Psoas muscle (tissue), 7 donors: ENCODE measurements at regions not wholly inside any gene's neighbourhood (a gene's known extent, or its start where the extent isn't known, plus 50 kb on each side); places are given as distances from the start of the nearest gene placed in this dataset.

Experiments used
- ATAC-seq, 4 donors: fragments of 200-7000 bp; cut with Tn5 transposase; one replicate each; pipeline ENCODE4 v1.9.1; 2020; ENCODE audit warnings: moderate library complexity in 3 of 4, mild to moderate bottlenecking in 2 of 4
- DNase-seq, 2 donors: peaks; one replicate each; pipeline ENCODE4 v3.0.0-alpha.2; 2020
- H3K27ac ChIP-seq: fragments of 200-600 bp; one replicate; pipeline ENCODE4 v1.8.0; 2022
- H3K27me3 ChIP-seq, 3 donors: fragments of 200-600 bp in 1 of 3; one replicate each; pipeline versions ENCODE4 v1.6.1 to v1.8.0; 2013 to 2022; ENCODE audit warnings: low read length in 2 of 3, mild to moderate bottlenecking in 2 of 3, moderate library complexity in 1 of 3; ENCODE audit not compliant: insufficient read depth in 3 of 3
- H3K36me3 ChIP-seq, 2 donors: fragments of 200-600 bp in 1 of 2; one replicate each; pipeline versions ENCODE4 v1.6.1 to v1.8.0; 2013 to 2022; ENCODE audit warnings: low read depth in 1 of 2, mild to moderate bottlenecking in 1 of 2, moderate library complexity in 1 of 2; ENCODE audit not compliant: insufficient read depth in 1 of 2
- H3K4me1 ChIP-seq: fragments of 200-600 bp; one replicate; pipeline ENCODE4 v1.8.0; 2022
- H3K4me3 ChIP-seq: fragments of 200-600 bp; one replicate; pipeline ENCODE4 v1.8.0; 2022; ENCODE audit warnings: mild to moderate bottlenecking
- H3K9me3 ChIP-seq: fragments of 200-600 bp; one replicate; pipeline ENCODE4 v1.8.0; 2022
- CTCF ChIP-seq: fragments of 200-600 bp; IDR thresholded peaks from one replicate; pipeline ENCODE4 v1.8.0; 2022; ENCODE audit warnings: antibody characterized with exemption
- WGBS, 3 donors: extraction: QIAGEN DNeasy Blood & Tissue Kit; methylation state at CpG; one replicate each; pipeline versions ENCODE4 v1.1.6 to v1.1.7; 2013; 5-methylcytosine and 5-hydroxymethylcytosine counted together
- intact Hi-C, 2 donors: fragments of 100-400 bp; cut with DNase I; formaldehyde crosslinking; loops; one replicate each; pipeline versions ENCODE4 v1.11.0 to v1.14.2; 2022
- donor health status: healthy with polysubstance abuse.
- donor health status: DM: no; HTN: no; CAD: no; lungs with moderate emphysema.
- donor health status: Bipolar disorder and iron deficiency.
- donor health status: healthy.
- donor health status: DM: yes; HTN: yes; CAD: no.
- donor health status: DM: no; HTN: no; CAD: no.
- donor health status: DM: yes; HTN: yes; CAD: no.

DNA sequence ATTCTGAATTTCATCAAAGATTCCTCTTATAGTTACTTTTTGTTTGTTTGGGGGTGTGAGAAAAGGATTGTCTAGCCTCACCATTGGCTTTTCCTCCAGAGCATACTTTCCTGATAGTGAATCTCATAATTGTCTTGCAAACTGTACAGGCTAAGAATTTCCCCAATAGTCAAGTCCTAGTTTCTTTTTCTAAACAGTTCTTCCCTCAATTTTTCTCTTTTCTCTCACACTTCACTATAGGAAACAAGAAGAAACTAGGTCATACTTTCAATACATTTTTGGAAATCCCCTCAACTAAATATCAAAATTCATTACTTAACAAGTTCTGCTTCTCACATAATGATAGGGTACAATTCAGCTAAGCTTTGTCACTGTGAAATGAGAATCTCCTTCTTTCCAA is 241.9 kb downstream of the IL20RB start:
- H3K27me3 ChIP-seq = no peaks in the 10 kb centered on the region
- H3K4me3 ChIP-seq = no peak overlapping the region
- no peaks in the 10 kb centered on the region for H3K36me3 ChIP-seq
- no peak overlapping the region for H3K27ac ChIP-seq
- H3K4me1 ChIP-seq = no peaks in the 10 kb centered on the region
- no peaks in the 10 kb centered on the region for H3K9me3 ChIP-seq
- ATAC-seq (no peak), DNase-seq (no peak)
- intact Hi-C loops = no loop called here
- no peak for TF ChIP-seq CTCF

- H3K4me3 ChIP-seq = no peak overlapping the region
- no peaks in the 10 kb centered on the region for H3K4me1 ChIP-seq
- H3K27ac ChIP-seq = no peak overlapping the region
- intact Hi-C loops = no loop called here
- H3K9me3 ChIP-seq = no peaks in the 10 kb centered on the region
- no peak for TF ChIP-seq CTCF
- no peaks in the 10 kb centered on the region for H3K27me3 ChIP-seq
- H3K36me3 ChIP-seq = no peaks in the 10 kb centered on the region
- 85 to 91% (median 87%) methylated on average over 3 of the region's 3 CpGs for WGBS, 3 donors
- no peak for DNase-seq
- ATAC-seq = no peak
These were observed 243.3 kb downstream of the IL20RB start for GRCh38 chr3:137201066-137201465.

GRCh38 chr3:137202941-137203340 is 245.2 kb downstream of the IL20RB start:
- H3K4me3 ChIP-seq = no peak overlapping the region
- WGBS, 3 donors = 50 to 52% (median 51%) methylated on average over 5 of the region's 5 CpGs
- TF ChIP-seq CTCF = no peak
- H3K36me3 ChIP-seq = no peaks in the 10 kb centered on the region
- ATAC-seq (no peak), DNase-seq (no peak)
- intact Hi-C loops = no loop called here
- H3K9me3 ChIP-seq = no peaks in the 10 kb centered on the region
- H3K4me1 ChIP-seq = no peaks in the 10 kb centered on the region
- no peak overlapping the region for H3K27ac ChIP-seq
- no peaks in the 10 kb centered on the region for H3K27me3 ChIP-seq

DNA sequence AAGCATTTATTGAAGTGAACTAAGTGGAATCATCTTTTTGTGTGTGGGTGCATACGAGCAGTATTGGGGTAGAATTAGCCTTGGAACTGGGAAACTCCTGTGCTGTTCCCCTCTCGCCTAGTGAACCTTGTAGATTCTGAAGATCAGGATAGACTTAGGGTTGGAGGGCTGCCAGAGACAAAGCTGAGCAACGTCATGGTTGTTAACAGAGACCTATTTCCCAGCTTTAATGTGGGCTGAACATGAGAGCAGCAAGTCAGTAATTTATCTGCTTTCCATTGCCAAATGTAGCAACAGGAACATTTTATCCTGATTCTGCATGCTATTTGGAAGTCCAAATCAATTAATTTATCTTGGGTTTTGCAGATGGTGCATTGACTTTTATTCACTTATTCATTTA is 246.6 kb downstream of the IL20RB start:
- intact Hi-C loops = no loop called here
- H3K9me3 ChIP-seq = no peaks in the 10 kb centered on the region
- ATAC-seq (no peak), DNase-seq (no peak)
- H3K27me3 ChIP-seq = no peaks in the 10 kb centered on the region
- no peaks in the 10 kb centered on the region for H3K36me3 ChIP-seq
- H3K4me1 ChIP-seq = no peaks in the 10 kb centered on the region
- WGBS, 3 donors = 35 to 44% (median 38%) methylated on average over 3 of the region's 3 CpGs
- H3K27ac ChIP-seq = no peak overlapping the region
- no peak for TF ChIP-seq CTCF
- H3K4me3 ChIP-seq = no peak overlapping the region

DNA sequence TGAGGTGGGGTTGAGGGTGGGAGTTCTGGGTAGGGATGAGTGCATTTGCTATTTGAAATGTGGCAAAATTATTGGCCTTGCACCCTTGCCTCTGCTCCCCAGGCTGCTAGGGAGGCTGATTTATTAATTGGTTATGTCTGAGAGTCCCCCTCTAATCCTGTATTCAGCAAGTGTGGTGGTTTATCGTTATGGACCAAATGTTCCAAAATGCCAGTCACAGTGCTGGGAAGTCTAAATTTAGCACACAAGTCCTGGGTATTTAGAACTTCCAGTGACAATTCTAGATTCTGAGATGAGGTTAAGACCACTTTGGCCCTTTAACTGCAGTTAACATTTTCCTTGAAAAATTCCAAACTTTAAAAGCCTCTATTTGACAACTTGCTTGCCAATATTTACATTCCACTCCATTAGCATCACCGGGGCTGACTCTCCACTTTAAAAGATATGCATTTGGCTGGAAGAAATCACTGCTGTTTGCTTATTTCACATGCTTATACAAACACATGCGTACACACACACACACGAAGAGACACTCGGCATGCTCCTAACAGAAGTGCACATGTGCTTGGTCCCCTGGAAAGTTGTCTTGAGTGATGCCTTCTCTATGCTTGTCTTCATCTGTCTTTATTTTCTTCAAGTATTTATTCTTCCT is 247.7 kb downstream of the IL20RB start:
- Histone ChIP-seq H3K4me3 (no peak overlapping the region), H3K27me3 (no peaks in the 10 kb centered on the region), H3K9me3 (no peaks in the 10 kb centered on the region), H3K4me1 (no peaks in the 10 kb centered on the region), H3K27ac (no peak overlapping the region), H3K36me3 (no peaks in the 10 kb centered on the region)
- DNase-seq = no peak
- no peak for TF ChIP-seq CTCF
- WGBS, 3 donors = 27 to 32% (median 27%) methylated on average over 5 of the region's 5 CpGs
- intact Hi-C loops = no loop called here
- no peak for ATAC-seq
